Activated CD4-positive, alpha-beta T cell treated with anti-CD3 and anti-CD28 coated beads for 36 hours (primary cell): ENCODE measurements at regions not wholly inside any gene's neighbourhood (a gene's known extent, or its start where the extent isn't known, plus 50 kb on each side); places are given as distances from the start of the nearest gene placed in this dataset.
"Not testable (repeated sequence)": the region's sequence is repeated elsewhere in the genome, so short reads cannot be mapped to it uniquely, and the experiment has no call there.

Experiments used
- ATAC-seq: fragments of 200-7000 bp; cut with Tn5 transposase; one replicate; pipeline ENCODE4 v1.10.0; 2021; ENCODE audit warnings: mild to moderate bottlenecking, moderate library complexity
- CTCF ChIA-PET: fragments of 350-600 bp; sonication (Branson Sonifier 250); formaldehyde crosslinking; loops from one replicate; lab custom pipeline; 2021; ENCODE audit warnings: antibody characterized with exemption; lab: Charles Lee
- POLR2A ChIA-PET: fragments of 350-600 bp; sonication (Branson Sonifier 250); formaldehyde crosslinking; loops from one replicate; lab custom pipeline; 2021; ENCODE audit warnings: antibody characterized with exemption, inconsistent platforms; lab: Charles Lee
- DNase-seq: peaks from one replicate; pipeline ENCODE4 v3.0.0-alpha.2; 2020
- H3K27ac Mint-ChIP-seq: one replicate; pipeline ENCODE4 v1.8.0; 2021; ENCODE audit warnings: mixed read lengths
- H3K27me3 Mint-ChIP-seq: one replicate; pipeline ENCODE4 v1.8.0; 2021; ENCODE audit warnings: mixed read lengths
- H3K36me3 Mint-ChIP-seq: one replicate; pipeline ENCODE4 v1.8.0; 2021; ENCODE audit warnings: low read depth, mixed read lengths
- H3K4me1 Mint-ChIP-seq: one replicate; pipeline ENCODE4 v1.8.0; 2021; ENCODE audit warnings: mixed read lengths
- H3K4me3 Mint-ChIP-seq: one replicate; pipeline ENCODE4 v1.8.0; 2021; ENCODE audit warnings: mild to moderate bottlenecking, moderate library complexity, mixed read lengths
- H3K9me3 Mint-ChIP-seq: one replicate; pipeline ENCODE4 v1.8.0; 2021; ENCODE audit warnings: low read depth, mixed read lengths
- intact Hi-C, 2 experiments: fragments of 100-400 bp; cut with DNase I in 1 of 2; cut with micrococcal nuclease in 1 of 2; formaldehyde crosslinking; loops; one replicate each; pipeline versions ENCODE4 v1.14.2 to v1.15.1; 2022 to 2024; cut with DNase I, micrococcal nuclease

DNA sequence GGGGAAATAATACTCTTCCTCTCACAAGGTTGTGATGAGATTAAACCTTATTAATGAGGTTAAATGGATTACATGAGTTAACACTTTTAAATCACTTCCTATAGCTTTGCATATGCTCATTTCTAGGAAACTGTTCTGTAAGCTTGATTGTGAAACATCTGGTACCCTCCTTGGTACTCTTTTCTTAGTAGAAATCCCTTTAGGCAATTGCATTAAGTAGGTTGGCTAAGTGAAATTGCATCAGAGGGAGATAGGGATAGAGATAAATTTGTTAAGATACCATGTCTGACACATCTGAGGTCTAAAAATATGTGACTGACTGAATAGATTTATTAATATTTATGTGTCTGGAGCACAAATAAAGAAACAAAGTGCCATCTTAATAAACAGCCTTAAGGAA is 275.9 kb upstream of the MAP2 start:
- no peak for ATAC-seq
- H3K36me3 Mint-ChIP-seq: no peaks in the 10 kb centered on the region
- POLR2A ChIA-PET: no interaction called here
- H3K4me1 Mint-ChIP-seq: no peaks in the 10 kb centered on the region
- H3K27me3 Mint-ChIP-seq: no peaks in the 10 kb centered on the region
- intact Hi-C loops: no loop called here
- DNase-seq: no peak
- CTCF ChIA-PET: no interaction called here
- H3K9me3 Mint-ChIP-seq: no peaks in the 10 kb centered on the region
- H3K27ac Mint-ChIP-seq: no peak overlapping the region
- H3K4me3 Mint-ChIP-seq: no peak overlapping the region

DNA sequence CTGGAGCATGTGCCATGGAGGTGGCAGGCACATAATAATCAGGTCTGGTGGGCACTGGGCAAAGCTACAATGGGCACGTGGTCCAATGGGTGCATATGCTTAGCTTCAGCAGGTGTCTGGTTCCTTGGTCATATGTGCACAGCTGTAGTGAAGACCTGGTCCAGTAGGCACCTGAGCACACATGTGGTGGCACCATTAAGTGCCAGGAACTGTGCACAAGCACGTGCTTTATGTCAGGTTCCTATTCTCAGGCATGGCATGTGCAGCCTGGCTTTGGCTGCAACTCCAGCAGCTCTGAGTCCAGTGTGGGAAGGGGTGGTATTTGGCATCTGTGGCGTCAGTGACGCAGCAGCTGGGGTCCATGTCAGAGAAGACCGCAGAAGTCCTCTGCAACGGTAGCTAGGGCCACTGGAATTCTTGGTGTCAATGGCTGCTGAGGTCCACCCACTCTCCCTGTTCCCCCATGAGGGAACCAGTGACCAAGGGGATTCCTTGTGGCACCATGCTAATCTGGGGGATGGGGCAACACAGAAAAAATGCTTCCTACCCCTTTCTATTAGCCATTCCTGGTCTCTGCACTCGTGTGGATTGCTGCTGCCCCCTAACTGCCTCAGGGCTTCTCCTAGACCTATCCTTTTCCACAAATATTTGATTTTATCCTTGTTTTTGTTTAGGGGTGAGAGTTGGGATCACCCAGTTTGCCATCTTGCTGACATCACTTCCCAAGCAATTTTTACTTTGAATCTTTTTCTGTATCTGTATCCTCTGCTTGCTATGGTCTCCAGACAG is 262.9 kb upstream of the MAP2 start:
- DNase-seq: no peak
- Mint-ChIP-seq H3K27ac (no peak overlapping the region), H3K4me3 (no peak overlapping the region), H3K36me3 (no peaks in the 10 kb centered on the region), H3K9me3 (peaks cover 2% of the 10 kb centered on the region), H3K4me1 (no peaks in the 10 kb centered on the region), H3K27me3 (no peaks in the 10 kb centered on the region)
- no peak for ATAC-seq
- intact Hi-C loops: no loop called here
- CTCF ChIA-PET: no interaction called here
- POLR2A ChIA-PET: no interaction called here

- H3K36me3 Mint-ChIP-seq: no peaks in the 10 kb centered on the region
- H3K9me3 Mint-ChIP-seq: peaks cover 2% of the 10 kb centered on the region
- H3K27me3 Mint-ChIP-seq: no peaks in the 10 kb centered on the region
- ChIA-PET POLR2A (no interaction called here), CTCF (no interaction called here)
- intact Hi-C loops: no loop called here
- H3K27ac Mint-ChIP-seq: no peak overlapping the region
- no peaks in the 10 kb centered on the region for H3K4me1 Mint-ChIP-seq
- ATAC-seq (no peak), DNase-seq (no peak)
- H3K4me3 Mint-ChIP-seq: no peak overlapping the region
These were observed 261.7 kb upstream of the MAP2 start for GRCh38 chr2:209162129-209162528.

DNA sequence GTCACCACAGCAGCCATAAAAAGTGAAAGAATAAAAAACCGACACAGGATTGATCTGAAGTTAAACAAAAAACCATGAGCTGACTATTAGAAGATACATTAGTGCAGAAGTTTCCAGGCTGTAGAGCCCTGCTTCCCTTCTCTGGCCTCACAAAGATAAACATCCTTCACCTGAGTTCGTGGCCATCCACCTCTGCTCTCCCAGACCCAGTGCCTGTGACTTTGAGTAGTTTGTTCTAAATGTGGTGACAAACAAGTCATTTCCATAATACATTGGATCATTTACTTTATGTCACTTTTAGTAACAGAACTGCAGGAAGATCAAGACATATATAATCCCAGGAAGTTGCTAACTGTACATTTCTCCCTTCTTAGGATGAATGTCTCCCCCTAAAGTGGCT is 241.9 kb upstream of the MAP2 start:
- Mint-ChIP-seq H3K36me3 (no peaks in the 10 kb centered on the region), H3K4me1 (no peaks in the 10 kb centered on the region), H3K9me3 (peaks cover 7% of the 10 kb centered on the region), H3K27me3 (no peaks in the 10 kb centered on the region), H3K4me3 (no peak overlapping the region), H3K27ac (no peak overlapping the region)
- DNase-seq (no peak), ATAC-seq (no peak)
- POLR2A ChIA-PET: no interaction called here
- CTCF ChIA-PET: no interaction called here
- intact Hi-C loops: no loop called here

- H3K36me3 Mint-ChIP-seq, H3K4me3 Mint-ChIP-seq, DNase-seq, CTCF ChIA-PET, POLR2A ChIA-PET, H3K4me1 Mint-ChIP-seq, intact Hi-C loops, ATAC-seq, H3K27me3 Mint-ChIP-seq, H3K27ac Mint-ChIP-seq, H3K9me3 Mint-ChIP-seq: not testable (repeated sequence)
These were observed 237.0 kb upstream of the MAP2 start for GRCh38 chr2:209186886-209187285.

- peaks cover 2% of the 10 kb centered on the region for H3K9me3 Mint-ChIP-seq
These were observed 234.0 kb upstream of the MAP2 start for GRCh38 chr2:209189893-209190292.

GRCh38 chr2:209191139-209191538 is 232.7 kb upstream of the MAP2 start:
- Mint-ChIP-seq H3K4me3 (no peak overlapping the region), H3K36me3 (no peaks in the 10 kb centered on the region), H3K9me3 (peaks cover 2% of the 10 kb centered on the region), H3K4me1 (no peaks in the 10 kb centered on the region), H3K27me3 (no peaks in the 10 kb centered on the region), H3K27ac (no peak overlapping the region)
- ATAC-seq (no peak), DNase-seq (no peak)
- ChIA-PET POLR2A (no interaction called here), CTCF (interaction anchor here (0.6 to 0.9 kb wide), 2 partner anchors 11 to 201 kb away, joined by 3 to 4 read pairs; no protein-coding TSS in a partner anchor)
- intact Hi-C loops: no loop called here

More at GRCh38 chr2:209189893-209190292, 234.0 kb upstream of the MAP2 start:
- Mint-ChIP-seq H3K4me3 (no peak overlapping the region), H3K36me3 (no peaks in the 10 kb centered on the region), H3K27me3 (no peaks in the 10 kb centered on the region), H3K27ac (no peak overlapping the region), H3K4me1 (no peaks in the 10 kb centered on the region)
- intact Hi-C loops: no loop called here
- DNase-seq (no peak), ATAC-seq (no peak)
- CTCF ChIA-PET: no interaction called here
- POLR2A ChIA-PET: no interaction called here

DNA sequence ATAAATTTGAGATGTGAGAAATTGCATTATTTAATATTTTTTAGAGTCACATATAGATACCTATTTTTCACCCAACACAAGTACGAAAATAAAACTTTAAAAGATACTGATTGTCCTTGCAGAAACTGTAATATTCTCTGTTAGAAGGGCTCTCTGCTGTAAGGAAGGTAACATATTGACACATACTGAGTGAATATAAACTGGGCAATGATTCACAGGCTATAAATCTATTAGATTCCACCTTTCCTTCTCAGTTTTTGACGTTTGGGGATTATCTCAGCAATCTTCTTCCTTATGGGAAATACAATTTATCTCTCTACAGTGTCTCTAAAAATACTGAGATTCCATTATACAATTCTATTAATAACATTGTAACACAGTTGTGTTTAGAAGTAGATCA is 229.1 kb upstream of the MAP2 start:
- Mint-ChIP-seq H3K9me3 (peaks cover 6% of the 10 kb centered on the region), H3K27me3 (no peaks in the 10 kb centered on the region), H3K4me3 (no peak overlapping the region), H3K27ac (no peak overlapping the region), H3K4me1 (no peaks in the 10 kb centered on the region), H3K36me3 (no peaks in the 10 kb centered on the region)
- ATAC-seq: no peak
- intact Hi-C loops: no loop called here
- ChIA-PET CTCF (no interaction called here), POLR2A (no interaction called here)
- DNase-seq: no peak

GRCh38 chr2:209208211-209208610 is 215.6 kb upstream of the MAP2 start:
- ChIA-PET POLR2A (no interaction called here), CTCF (interaction anchor here (1.4 to 1.6 kb wide), 2 partner anchors 11 to 801 kb away, joined by 3 to 6 read pairs; no protein-coding TSS in a partner anchor)
- intact Hi-C loops: loop anchor here (1.0 to 10.0 kb wide), 6 partner anchors 741 to 1031 kb away; partner anchors contain the start of genes IDH1 (in 1 of the 2) and PTH2R (in 1 of the 2)
- Mint-ChIP-seq H3K4me3 (peak overlapping the region; percentile 19), H3K27ac (no peak overlapping the region), H3K27me3 (no peaks in the 10 kb centered on the region), H3K9me3 (no peaks in the 10 kb centered on the region), H3K4me1 (no peaks in the 10 kb centered on the region), H3K36me3 (no peaks in the 10 kb centered on the region)
- no peak for ATAC-seq
- peak; percentile 58 for DNase-seq

GRCh38 chr2:209209943-209210342 is 213.9 kb upstream of the MAP2 start:
- no peak for DNase-seq
- intact Hi-C loops: loop anchor here (5.0 to 10.0 kb wide), 5 partner anchors 743 to 1033 kb away; partner anchors contain the start of genes IDH1 (in 1 of the 2) and PTH2R (in 1 of the 2)
- no peaks in the 10 kb centered on the region for H3K27me3 Mint-ChIP-seq

DNA sequence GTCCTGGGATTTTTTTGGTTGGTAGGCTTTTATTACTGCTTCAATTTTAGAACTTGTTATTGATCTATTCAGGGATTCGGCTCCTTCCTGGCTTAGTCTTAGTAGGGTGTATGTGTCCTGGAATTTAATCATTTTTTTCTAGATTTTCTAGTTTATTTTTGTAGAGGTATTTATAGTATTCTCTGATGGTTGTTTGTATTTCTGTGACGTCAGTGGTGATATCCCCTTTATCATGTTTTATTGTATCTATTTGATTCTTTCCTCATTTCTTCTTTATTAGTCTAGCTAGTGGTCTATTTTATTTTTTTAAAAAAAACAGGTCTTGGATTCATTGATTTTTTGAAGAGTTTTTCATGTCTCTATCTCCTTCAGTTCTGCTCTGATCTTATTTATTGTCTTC is 193.3 kb upstream of the MAP2 start:
- ChIA-PET CTCF (no interaction called here), POLR2A (no interaction called here)
- H3K36me3 Mint-ChIP-seq: no peaks in the 10 kb centered on the region
- no peaks in the 10 kb centered on the region for H3K9me3 Mint-ChIP-seq
- no peak overlapping the region for H3K27ac Mint-ChIP-seq
- intact Hi-C loops: no loop called here
- H3K4me1 Mint-ChIP-seq: no peaks in the 10 kb centered on the region
- no peak overlapping the region for H3K4me3 Mint-ChIP-seq
- no peak for DNase-seq
- H3K27me3 Mint-ChIP-seq: no peaks in the 10 kb centered on the region
- no peak for ATAC-seq

More at GRCh38 chr2:209209943-209210342, 213.9 kb upstream of the MAP2 start:
- no peaks in the 10 kb centered on the region for H3K9me3 Mint-ChIP-seq
- CTCF ChIA-PET: interaction anchor here (0.6 to 1.5 kb wide), 3 partner anchors 11 to 788 kb away, joined by 3 to 4 read pairs (median 4); no protein-coding TSS in a partner anchor
- ATAC-seq: no peak
- H3K36me3 Mint-ChIP-seq: no peaks in the 10 kb centered on the region
- H3K4me1 Mint-ChIP-seq: no peaks in the 10 kb centered on the region
- POLR2A ChIA-PET: no interaction called here
- no peak overlapping the region for H3K4me3 Mint-ChIP-seq
- no peak overlapping the region for H3K27ac Mint-ChIP-seq

DNA sequence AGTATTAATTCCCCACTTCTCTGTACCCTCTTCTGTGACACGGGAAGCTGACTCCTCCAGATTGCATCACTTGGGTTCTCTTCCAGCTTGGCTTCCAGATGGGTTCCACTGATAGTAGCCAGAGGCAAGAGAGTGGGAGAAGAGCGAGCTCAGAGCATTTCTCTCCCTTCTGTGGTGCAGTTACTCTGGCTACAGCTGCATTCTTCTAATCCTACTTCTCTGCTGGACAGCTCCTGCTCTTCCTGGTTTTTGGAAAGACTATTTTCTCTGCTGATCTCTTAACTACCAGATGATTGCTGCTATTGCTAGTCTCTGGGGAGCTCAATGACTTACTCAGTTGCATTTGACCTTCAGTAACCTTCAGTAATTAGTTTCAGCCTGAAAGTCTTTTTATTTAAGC is 187.5 kb upstream of the MAP2 start:
- Mint-ChIP-seq H3K4me1 (no peaks in the 10 kb centered on the region), H3K27me3 (no peaks in the 10 kb centered on the region), H3K4me3 (no peak overlapping the region), H3K27ac (no peak overlapping the region), H3K9me3 (peaks cover 2% of the 10 kb centered on the region), H3K36me3 (no peaks in the 10 kb centered on the region)
- POLR2A ChIA-PET: no interaction called here
- intact Hi-C loops: no loop called here
- DNase-seq (no peak), ATAC-seq (no peak)
- CTCF ChIA-PET: no interaction called here
